HG03520 (cell line): ENCODE measurements at regions not wholly inside any gene's neighbourhood (a gene's known extent, or its start where the extent isn't known, plus 50 kb on each side); places are given as distances from the start of the nearest gene placed in this dataset.

Experiments used
- ATAC-seq: cut with Tn5 transposase; IDR thresholded peaks from one replicate; pipeline ENCODE4 v1.9.1; 2021; ENCODE audit warnings: mild to moderate bottlenecking, moderate library complexity; ENCODE audit not compliant: unreplicated experiment

GRCh38 chr10:88194041-88194887 lies 330.8 kb downstream of the PTEN start:
- ATAC-seq: no peak

- ATAC-seq: no peak
These were observed 331.5 kb downstream of the PTEN start for GRCh38 chr10:88194961-88195367.

- ATAC-seq: no peak
These were observed 332.4 kb downstream of the PTEN start for GRCh38 chr10:88195841-88196240.

- no peak for ATAC-seq
These were observed 332.9 kb downstream of the PTEN start for GRCh38 chr10:88196291-88196690.

- no peak for ATAC-seq
These were observed 334.6 kb downstream of the PTEN start for GRCh38 chr10:88198023-88198422.

GRCh38 chr10:88200312-88201032 lies 337.0 kb downstream of the PTEN start:
- ATAC-seq: no peak

- no peak for ATAC-seq
These were observed 342.5 kb downstream of the PTEN start for GRCh38 chr10:88205842-88206446.

GRCh38 chr10:88207121-88207546 lies 343.7 kb downstream of the PTEN start:
- no peak for ATAC-seq

- no peak for ATAC-seq
These were observed 345.8 kb downstream of the PTEN start for GRCh38 chr10:88209231-88209630.

- ATAC-seq: no peak
These were observed 346.6 kb downstream of the PTEN start for GRCh38 chr10:88209837-88210561.

- no peak for ATAC-seq
These were observed 347.8 kb downstream of the PTEN start for GRCh38 chr10:88211230-88211629.

- no peak for ATAC-seq
These were observed 348.6 kb downstream of the PTEN start for GRCh38 chr10:88212069-88212468.

- no peak for ATAC-seq
These were observed 349.7 kb downstream of the PTEN start for GRCh38 chr10:88213065-88213605.

GRCh38 chr10:88216976-88217375 lies 353.6 kb downstream of the PTEN start:
- ATAC-seq: no peak

- ATAC-seq: no peak
These were observed 354.9 kb downstream of the PTEN start for GRCh38 chr10:88218362-88218761.

- ATAC-seq: no peak
These were observed 356.3 kb downstream of the PTEN start for GRCh38 chr10:88219753-88220152.

GRCh38 chr10:88221010-88221973 lies 357.9 kb downstream of the PTEN start:
- no peak for ATAC-seq

GRCh38 chr10:88222881-88223280 lies 359.5 kb downstream of the PTEN start:
- ATAC-seq: no peak
